Suprapubic skin (tissue), 3 donors: ENCODE measurements at regions not wholly inside any gene's neighbourhood (a gene's known extent, or its start where the extent isn't known, plus 50 kb on each side); places are given as distances from the start of the nearest gene placed in this dataset.

ENCODE experiments used
- POLR2AphosphoS5 ChIP-seq, 3 donors: sonication (generic); formaldehyde crosslinking; IDR thresholded peaks; one replicate each; pipeline ENCODE4 v1.6.1; 2017; ENCODE audit warnings: antibody characterized with exemption in 3 of 3
- TF ChIP-seq, protein P1 (sequence below), 2 donors: fragments of 200-600 bp in 1 of 2; fragments of 450-650 bp in 1 of 2; sonication (generic) in 1 of 2; IDR thresholded peaks; one replicate each; pipeline ENCODE4 v1.5.1; 2016 to 2019; ENCODE audit warnings: antibody characterized with exemption in 2 of 2, mild to moderate bottlenecking in 1 of 2, moderate library complexity in 1 of 2

DNA sequence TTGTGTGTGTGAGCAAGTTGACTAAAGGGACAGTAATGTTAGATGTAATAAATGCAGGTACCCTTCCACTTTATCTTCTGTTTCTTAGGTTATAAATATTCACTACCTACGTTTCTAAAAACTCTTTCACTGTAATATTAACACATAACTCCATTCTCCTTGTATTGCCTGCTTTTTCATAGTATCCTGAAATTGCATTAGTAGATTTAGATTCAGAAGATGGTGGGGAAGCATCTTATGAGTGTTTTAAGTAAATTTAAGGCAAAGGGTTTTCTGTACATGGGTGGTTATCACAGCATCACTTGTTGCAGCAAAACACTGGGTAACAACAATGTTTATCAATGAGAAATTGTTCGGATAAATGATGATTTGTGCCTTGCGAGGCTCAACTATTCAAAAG lies 115.2 kb upstream of the VPREB1 start:
- TF ChIP-seq POLR2AphosphoS5 (IDR thresholded peaks at IDR 0.05) = no peak
- TF ChIP-seq, protein P1, sequence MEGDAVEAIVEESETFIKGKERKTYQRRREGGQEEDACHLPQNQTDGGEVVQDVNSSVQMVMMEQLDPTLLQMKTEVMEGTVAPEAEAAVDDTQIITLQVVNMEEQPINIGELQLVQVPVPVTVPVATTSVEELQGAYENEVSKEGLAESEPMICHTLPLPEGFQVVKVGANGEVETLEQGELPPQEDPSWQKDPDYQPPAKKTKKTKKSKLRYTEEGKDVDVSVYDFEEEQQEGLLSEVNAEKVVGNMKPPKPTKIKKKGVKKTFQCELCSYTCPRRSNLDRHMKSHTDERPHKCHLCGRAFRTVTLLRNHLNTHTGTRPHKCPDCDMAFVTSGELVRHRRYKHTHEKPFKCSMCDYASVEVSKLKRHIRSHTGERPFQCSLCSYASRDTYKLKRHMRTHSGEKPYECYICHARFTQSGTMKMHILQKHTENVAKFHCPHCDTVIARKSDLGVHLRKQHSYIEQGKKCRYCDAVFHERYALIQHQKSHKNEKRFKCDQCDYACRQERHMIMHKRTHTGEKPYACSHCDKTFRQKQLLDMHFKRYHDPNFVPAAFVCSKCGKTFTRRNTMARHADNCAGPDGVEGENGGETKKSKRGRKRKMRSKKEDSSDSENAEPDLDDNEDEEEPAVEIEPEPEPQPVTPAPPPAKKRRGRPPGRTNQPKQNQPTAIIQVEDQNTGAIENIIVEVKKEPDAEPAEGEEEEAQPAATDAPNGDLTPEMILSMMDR (IDR thresholded peaks at IDR 0.05) = no peak
